HG03342 (cell line): ENCODE measurements at regions not wholly inside any gene's neighbourhood (a gene's known extent, or its start where the extent isn't known, plus 50 kb on each side); places are given as distances from the start of the nearest gene placed in this dataset.
A peak's percentile ranks its signal among the peaks of the same experiment; 100 is the strongest.
"Not testable (repeated sequence)": the region's sequence is repeated elsewhere in the genome, so short reads cannot be mapped to it uniquely, and the experiment has no call there.

ENCODE experiments used
- ATAC-seq: cut with Tn5 transposase; IDR thresholded peaks from one replicate; pipeline ENCODE4 v1.9.1; 2021; ENCODE audit warnings: mild to moderate bottlenecking, moderate library complexity; ENCODE audit not compliant: unreplicated experiment

DNA sequence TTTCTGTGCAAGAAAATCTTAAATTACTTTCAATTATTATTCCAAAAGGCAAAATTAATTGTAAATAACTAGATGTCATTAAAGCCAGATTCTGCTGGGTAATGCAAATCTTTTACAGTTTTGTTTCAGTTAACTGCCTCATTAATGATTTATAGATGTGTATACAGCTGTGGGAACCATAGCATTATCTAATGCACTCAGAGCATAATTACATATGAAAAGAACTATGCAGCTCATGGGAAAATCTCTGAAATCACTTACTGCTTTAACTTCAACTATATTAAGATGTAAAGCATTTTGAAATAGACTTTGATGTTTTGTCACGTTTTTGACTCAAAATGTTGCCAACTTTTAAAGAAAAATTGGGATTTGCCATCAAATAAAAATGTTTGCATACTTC lies 630.3 kb upstream of the KLHL4 start:
- ATAC-seq = no peak

GRCh38 chrX:86910027-86910426 lies 607.6 kb upstream of the KLHL4 start:
- no peak for ATAC-seq

- ATAC-seq = peak; percentile 60
These were observed 606.8 kb upstream of the KLHL4 start for GRCh38 chrX:86910602-86911311.

DNA sequence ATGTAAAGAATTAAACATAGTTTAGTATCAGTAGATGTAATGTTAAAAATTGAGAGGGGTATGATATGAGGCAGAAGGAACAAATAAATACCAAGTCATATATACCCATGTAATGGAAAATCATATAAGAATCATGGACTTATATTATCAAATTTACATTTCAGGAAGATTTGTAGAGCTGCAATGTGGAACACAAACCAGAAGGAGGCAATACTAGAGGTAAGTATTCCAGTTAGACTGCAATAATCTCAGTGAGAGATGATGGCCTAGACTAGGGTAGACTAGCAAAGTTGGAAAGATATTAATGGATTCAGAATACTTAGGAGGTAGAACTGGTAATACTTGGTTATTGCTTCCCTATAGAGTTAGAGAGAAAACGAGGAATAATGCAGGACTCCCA lies 603.0 kb upstream of the KLHL4 start:
- ATAC-seq = no peak

DNA sequence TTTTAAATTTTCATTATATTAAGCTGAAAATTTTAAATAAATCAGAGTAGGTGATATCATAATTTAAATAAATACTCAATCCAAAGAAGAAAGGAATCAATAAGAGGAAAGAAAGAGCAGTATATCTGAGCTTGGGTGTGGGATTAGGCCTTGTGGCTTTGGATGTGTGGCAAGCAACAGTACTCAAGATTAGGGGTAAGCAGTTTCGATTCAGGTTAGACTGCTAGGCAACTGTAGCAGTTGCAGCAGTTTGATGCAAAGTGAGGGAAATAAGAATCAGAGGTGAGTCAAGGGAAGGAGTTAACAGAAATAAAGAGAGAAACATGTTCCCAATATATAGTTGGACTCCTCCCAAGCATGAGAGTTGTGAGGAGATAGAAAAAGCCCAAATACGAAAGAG lies 599.6 kb upstream of the KLHL4 start:
- ATAC-seq = no peak

GRCh38 chrX:86930419-86930818 lies 587.2 kb upstream of the KLHL4 start:
- ATAC-seq = no peak

- no peak for ATAC-seq
These were observed 581.6 kb upstream of the KLHL4 start for GRCh38 chrX:86935988-86936387.

DNA sequence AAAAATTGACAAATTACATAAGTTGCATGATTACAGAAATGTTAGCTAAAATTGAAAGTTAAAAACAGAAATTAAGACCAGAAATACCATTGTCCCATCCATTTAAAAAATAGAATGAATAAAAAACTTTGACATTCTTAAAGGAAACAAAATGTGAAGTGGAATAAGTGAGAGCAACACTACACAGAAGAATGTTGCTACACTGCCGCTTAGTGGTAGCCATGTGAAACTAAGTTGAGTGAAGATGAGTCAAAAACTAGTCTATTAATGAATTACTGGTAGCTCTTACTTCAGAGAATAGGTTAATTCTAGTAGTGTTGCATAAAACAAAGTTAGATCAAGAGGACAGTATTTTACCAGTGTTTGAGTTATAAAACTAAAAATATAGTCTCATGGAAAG lies 571.0 kb upstream of the KLHL4 start:
- ATAC-seq = peak; percentile 99

DNA sequence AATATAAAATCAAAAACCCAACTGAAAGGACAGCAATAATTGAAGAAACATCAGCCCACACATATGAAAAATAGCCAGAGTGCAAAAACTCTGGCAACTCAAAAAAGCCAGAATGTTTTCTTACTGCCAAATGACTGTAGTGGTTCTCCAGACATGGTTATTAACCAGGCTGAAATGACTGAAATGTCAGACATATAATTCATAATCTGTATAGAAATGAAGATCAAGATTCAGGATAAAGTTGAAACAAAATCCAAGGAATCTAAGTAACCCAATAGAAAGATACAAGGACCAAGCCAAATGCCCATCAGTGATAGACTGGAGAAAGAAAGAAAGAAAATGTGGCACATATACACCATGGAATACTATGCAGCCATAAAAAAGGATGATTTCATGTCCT lies 553.3 kb upstream of the KLHL4 start:
- no peak for ATAC-seq

GRCh38 chrX:86981326-86981879 lies 536.2 kb upstream of the KLHL4 start:
- no peak for ATAC-seq

GRCh38 chrX:86987351-86987750 lies 530.3 kb upstream of the KLHL4 start:
- ATAC-seq = not testable (repeated sequence)

DNA sequence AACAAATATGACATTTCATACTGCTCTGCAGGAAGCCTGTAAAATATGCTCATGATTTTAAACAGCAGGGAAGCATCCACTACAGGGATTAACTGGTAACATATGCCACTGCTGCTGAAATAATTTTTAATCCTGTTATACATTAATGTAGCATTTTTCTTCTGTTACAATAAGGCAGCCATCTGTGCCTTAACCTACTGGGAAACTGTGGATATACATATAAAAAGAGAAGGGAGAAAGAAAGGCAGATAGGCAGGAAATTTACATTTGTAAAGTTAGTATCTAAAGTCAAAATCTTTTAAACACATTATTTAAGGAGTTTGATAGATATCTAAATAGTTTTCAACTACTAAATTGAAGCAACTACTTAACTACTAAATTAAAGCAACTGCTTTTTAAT lies 514.6 kb upstream of the KLHL4 start:
- no peak for ATAC-seq

- no peak for ATAC-seq
These were observed 512.4 kb upstream of the KLHL4 start for GRCh38 chrX:87005183-87005582.

- ATAC-seq = no peak
These were observed 511.7 kb upstream of the KLHL4 start for GRCh38 chrX:87005885-87006284.

DNA sequence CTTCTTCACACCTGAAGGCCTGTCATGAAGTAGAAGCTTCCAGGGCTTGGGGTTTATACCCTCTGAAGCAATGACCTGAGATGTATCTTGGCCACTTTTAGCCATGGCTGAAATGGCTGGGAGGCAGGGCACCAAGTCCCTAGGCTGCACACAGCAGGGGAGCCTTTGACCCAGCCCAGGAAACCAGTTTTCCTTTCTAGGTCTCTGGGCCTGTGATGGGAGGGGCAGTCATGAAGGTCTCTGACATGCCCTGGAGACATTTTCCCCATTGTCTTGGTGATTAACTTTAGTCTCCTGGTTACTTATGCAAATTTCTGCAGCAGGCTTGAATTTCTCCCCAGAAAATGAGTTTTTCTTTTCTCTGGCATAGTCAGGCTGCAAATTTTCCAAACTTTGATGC lies 511.0 kb upstream of the KLHL4 start:
- no peak for ATAC-seq

GRCh38 chrX:87017210-87017609 lies 500.4 kb upstream of the KLHL4 start:
- ATAC-seq = no peak

GRCh38 chrX:87033115-87033514 lies 484.5 kb upstream of the KLHL4 start:
- ATAC-seq = not testable (repeated sequence)

DNA sequence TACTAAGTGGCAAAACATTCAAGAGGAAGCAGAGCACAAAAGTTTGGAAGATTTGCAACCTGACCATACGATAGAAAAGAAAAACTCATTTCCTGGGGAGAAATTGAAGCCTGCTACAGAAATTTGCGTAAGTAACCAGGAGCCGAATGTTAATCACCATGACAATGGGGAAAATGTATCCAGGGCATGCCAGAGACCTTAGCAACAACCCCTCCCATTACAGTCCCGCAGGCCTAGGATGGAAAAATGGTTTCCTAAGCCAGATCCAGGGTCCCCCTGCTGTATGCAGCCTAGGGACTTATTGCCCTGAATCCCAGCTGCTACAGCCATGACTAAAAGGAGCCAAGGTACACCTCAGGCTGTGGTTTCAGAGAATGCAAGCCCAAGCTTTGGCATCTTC lies 472.2 kb upstream of the KLHL4 start:
- no peak for ATAC-seq

GRCh38 chrX:87049567-87049966 lies 468.0 kb upstream of the KLHL4 start:
- ATAC-seq = no peak

- no peak for ATAC-seq
These were observed 454.0 kb upstream of the KLHL4 start for GRCh38 chrX:87063642-87064041.

- ATAC-seq = no peak
These were observed 453.1 kb upstream of the KLHL4 start for GRCh38 chrX:87064502-87064901.

DNA sequence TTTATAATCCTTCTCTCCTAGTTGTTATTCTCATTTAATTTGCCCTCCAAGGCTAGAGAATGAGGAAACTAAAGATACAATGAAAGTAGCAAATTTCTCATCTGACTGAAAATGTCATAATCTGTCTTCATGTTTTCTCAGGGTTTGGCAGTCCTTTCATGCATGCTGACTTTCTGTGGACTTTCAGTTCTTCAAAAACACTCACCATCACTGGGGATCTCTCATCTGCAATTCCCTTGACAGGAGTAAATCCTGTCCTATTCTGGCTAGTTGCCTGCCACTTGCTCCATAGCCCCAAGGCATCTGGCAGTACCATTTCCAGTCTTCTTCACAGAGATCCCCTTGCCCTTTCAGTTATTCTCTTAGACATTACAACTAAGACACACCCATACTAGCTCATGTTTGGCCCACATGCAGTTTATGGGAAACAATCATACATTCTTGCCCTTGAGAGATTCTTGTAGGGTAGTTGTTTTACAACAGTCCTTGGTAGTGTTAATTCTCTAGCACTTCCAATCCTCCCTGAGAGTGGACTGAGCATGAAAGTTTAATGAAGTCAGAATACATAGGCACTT lies 449.7 kb upstream of the KLHL4 start:
- no peak for ATAC-seq

- no peak for ATAC-seq
These were observed 439.4 kb upstream of the KLHL4 start for GRCh38 chrX:87078231-87078630.
